GM12874 (cell line): ENCODE measurements at regions not wholly inside any gene's neighbourhood (a gene's known extent, or its start where the extent isn't known, plus 50 kb on each side); places are given as distances from the start of the nearest gene placed in this dataset.

Source experiments
- TF ChIP-seq, protein P1 (sequence below): IDR thresholded peaks from 2 replicates; pipeline ENCODE4 v1.5.1; 2011; ENCODE audit warnings: low read depth, mild to moderate bottlenecking, control low read depth, low read length, moderate library complexity; ENCODE audit not compliant: insufficient read depth

GRCh38 chr7:142443216-142444010 is 185.6 kb upstream of the PRSS58 start:
- TF ChIP-seq, protein P1, sequence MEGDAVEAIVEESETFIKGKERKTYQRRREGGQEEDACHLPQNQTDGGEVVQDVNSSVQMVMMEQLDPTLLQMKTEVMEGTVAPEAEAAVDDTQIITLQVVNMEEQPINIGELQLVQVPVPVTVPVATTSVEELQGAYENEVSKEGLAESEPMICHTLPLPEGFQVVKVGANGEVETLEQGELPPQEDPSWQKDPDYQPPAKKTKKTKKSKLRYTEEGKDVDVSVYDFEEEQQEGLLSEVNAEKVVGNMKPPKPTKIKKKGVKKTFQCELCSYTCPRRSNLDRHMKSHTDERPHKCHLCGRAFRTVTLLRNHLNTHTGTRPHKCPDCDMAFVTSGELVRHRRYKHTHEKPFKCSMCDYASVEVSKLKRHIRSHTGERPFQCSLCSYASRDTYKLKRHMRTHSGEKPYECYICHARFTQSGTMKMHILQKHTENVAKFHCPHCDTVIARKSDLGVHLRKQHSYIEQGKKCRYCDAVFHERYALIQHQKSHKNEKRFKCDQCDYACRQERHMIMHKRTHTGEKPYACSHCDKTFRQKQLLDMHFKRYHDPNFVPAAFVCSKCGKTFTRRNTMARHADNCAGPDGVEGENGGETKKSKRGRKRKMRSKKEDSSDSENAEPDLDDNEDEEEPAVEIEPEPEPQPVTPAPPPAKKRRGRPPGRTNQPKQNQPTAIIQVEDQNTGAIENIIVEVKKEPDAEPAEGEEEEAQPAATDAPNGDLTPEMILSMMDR, result no peak

GRCh38 chr7:142442396-142442795 is 184.5 kb upstream of the PRSS58 start:
- TF ChIP-seq, protein P1, result no peak

DNA sequence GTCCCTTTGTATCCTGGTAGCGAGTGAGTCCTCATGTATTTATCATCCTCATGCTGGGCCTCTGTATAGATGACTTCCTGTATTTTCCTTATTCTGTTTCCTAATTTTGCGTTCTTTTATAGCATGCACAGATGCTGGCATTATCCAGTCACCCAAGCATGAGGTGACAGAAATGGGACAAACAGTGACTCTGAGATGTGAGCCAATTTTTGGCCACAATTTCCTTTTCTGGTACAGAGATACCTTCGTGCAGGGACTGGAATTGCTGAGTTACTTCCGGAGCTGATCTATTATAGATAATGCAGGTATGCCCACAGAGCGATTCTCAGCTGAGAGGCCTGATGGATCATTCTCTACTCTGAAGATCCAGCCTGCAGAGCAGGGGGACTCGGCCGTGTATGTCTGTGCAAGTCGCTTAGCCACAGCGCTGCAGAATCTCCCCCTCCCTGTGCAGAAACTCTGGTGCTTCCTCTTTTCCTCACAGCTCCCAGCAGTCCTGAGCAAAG is 183.1 kb upstream of the PRSS58 start:
- TF ChIP-seq, protein P1, result no peak

DNA sequence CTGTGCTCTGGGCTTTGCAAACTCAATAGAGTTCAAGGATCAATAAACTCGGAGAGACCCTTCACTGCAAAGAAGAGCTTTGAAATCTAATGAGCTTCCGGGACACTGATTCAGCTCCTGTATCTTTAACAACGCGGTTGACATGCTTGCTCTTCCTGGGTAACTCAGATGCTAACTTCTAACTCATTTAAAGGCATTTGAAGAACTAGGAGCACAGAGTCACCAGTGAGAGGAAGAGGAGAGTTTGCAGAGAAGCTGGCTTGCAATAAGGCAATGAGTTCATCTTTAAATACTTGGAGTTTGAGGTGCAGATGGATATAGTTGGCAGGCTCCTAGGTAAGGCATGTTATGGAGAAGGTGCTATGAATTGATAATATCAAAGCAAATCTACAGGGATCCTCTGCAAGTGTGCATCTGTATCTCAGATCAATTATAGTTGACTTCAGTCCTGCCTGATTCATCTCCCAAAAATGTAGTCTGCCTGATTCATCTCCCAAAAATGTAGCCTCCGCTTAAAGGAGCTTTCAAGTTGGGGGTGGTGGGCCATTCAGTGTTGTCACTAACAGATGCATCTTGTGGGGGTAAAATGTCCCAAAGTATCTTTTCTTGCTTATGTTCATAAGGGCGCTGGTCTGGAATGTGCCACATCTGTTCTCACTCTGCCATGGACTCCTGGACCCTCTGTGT is 182.5 kb upstream of the PRSS58 start:
- TF ChIP-seq, protein P1, result no peak

DNA sequence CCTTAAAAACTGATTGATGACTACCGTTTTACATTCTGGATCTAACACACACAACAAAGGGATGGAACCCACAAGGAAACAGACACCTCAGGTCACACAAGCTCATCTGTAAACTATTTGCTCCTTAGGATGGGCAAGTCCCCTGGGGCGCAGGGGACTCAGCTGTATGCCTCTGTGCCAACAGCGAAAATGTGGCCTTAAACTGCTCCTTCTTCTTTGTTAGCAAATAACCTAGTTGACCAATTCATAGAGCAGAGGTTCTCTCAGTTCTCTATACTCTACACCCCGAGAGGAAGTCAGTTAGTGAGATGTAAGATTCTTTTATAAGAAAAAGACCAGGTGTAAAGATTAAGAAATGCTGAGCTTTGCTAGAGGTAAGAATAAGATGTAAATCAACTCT is 181.9 kb upstream of the PRSS58 start:
- TF ChIP-seq, protein P1, result no peak

- TF ChIP-seq, protein P1, result no peak
These were observed 181.2 kb upstream of the PRSS58 start for GRCh38 chr7:142438923-142439515.

DNA sequence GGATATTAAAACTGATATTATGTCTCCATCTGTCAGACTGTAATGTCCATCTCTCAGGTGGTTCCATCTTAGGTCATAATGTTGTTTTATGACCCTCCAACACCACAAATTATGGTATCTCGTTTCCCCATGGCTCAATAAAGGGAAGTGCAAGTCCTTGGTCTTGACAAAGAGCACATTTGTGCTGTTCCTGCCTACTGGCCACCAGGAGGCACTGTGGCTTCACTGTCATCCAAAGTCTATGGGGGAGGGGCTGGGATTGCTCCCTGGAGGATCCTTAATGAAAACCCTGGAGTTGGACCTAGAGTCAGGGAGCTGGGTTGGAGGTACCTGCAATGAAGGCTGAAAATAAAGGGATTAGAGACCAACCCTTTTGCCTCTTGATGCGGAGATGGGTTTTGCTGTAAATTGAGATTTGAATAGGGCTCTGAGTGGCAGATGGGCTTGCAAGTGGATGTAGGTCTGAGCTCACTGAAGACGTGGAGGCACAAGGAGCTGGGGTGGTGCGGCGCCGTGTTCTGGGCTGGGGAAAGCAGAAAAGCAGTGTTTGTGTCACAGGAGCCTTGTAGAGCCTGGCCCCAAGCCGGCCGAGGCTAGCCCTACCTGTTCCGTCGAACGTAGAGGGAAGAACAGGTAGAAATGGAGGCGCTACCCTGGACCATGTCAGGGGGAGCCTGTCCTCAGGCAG is 180.5 kb upstream of the PRSS58 start:
- TF ChIP-seq, protein P1, result peak; percentile 72
